HCT116 (cell line): ENCODE measurements at regions not wholly inside any gene's neighbourhood (a gene's known extent, or its start where the extent isn't known, plus 50 kb on each side); places are given as distances from the start of the nearest gene placed in this dataset.

Source experiments
- ATAC-seq: fragments of 200-7000 bp; cut with Tn5 transposase; 2 replicates; pipeline ENCODE4 v1.9.1; 2020; ENCODE audit warnings: mild to moderate bottlenecking, moderate library complexity
- BruUV-seq: library from RNA; stranded (reverse); fragments of 400-500 nt; replicated peaks from 2 replicates; lab custom pipeline; 2021; lab: Mats Ljungman, UMichigan
- CTCF ChIA-PET: fragments of 300-600 bp; sonication (Branson Sonifier 250); formaldehyde crosslinking; loops from one replicate; lab custom pipeline; 2021; ENCODE audit warnings: antibody characterized with exemption; lab: Charles Lee
- POLR2A ChIA-PET: fragments of 300-600, 350-600 bp; sonication (Branson Sonifier 250); formaldehyde crosslinking; loops from one replicate; lab custom pipeline; 2021; ENCODE audit warnings: antibody characterized with exemption; lab: Charles Lee
- RAD21 ChIA-PET, 2 experiments: fragments of 300-600 bp; sonication (Branson Sonifier 250); formaldehyde crosslinking; loops; one replicate each; lab custom pipeline; 2023; ENCODE audit warnings: low total read pairs in 2 of 2; ENCODE audit not compliant: uncharacterized antibody in 2 of 2, unreplicated experiment in 2 of 2, low non-redundant PET in 1 of 2; lab: Charles Lee
- DNase-seq: peaks from one replicate; pipeline ENCODE4 v3.0.0-alpha.2; 2010; ENCODE audit warnings: low read depth, low spot score
- H2AFZ ChIP-seq: fragments of 200-600 bp; shearing (Covaris generic), sonication (generic); 2 replicates; pipeline ENCODE4 v1.6.1; 2017; ENCODE audit warnings: low read depth, mixed run types, mixed read lengths, antibody characterized with exemption, low read length; ENCODE audit not compliant: poor library complexity, severe bottlenecking
- H3K27ac ChIP-seq: 2 replicates; pipeline ENCODE4 v1.5.1; 2012; ENCODE audit warnings: low read depth, low read length
- H3K27me3 ChIP-seq: fragments of 200-600 bp; sonication (generic); 2 replicates; pipeline ENCODE4 v1.6.1; 2016; ENCODE audit warnings: mixed run types, low read length, mixed read lengths; ENCODE audit not compliant: insufficient read depth
- H3K36me3 ChIP-seq, 2 experiments: fragments of 200-500 bp in 1 of 2; fragments of 200-600 bp in 1 of 2; sonication (Bioruptor generic) in 1 of 2; sonication (generic) in 1 of 2; 2 replicates each; pipeline versions ENCODE4 v1.5.1 to v1.6.1; 2014 to 2016; ENCODE audit warnings: low read length in 2 of 2, inconsistent platforms in 1 of 2, mixed read lengths in 1 of 2, mixed run types in 1 of 2; ENCODE audit not compliant: insufficient read depth in 2 of 2, control insufficient read depth in 1 of 2
- H3K4me1 ChIP-seq, 2 experiments: fragments of 200-600 bp in 1 of 2; sonication (generic) in 1 of 2; 2 replicates each; pipeline versions ENCODE4 v1.5.1 to v1.6.1; 2012 to 2017; ENCODE audit warnings: low read length in 2 of 2, inconsistent platforms in 1 of 2, mild to moderate bottlenecking in 1 of 2, mixed read lengths in 1 of 2, mixed run types in 1 of 2, moderate library complexity in 1 of 2; ENCODE audit not compliant: insufficient read depth in 2 of 2, control insufficient read depth in 1 of 2
- H3K4me2 ChIP-seq: fragments of 200-600 bp; sonication (generic); 2 replicates; pipeline ENCODE4 v1.6.1; 2017; ENCODE audit warnings: mixed run types, low read length, mixed read lengths
- H3K4me3 ChIP-seq, 2 experiments: fragments of 200-600 bp in 1 of 2; sonication (generic) in 1 of 2; replicated peaks in 1 of 2; 2 replicates each; pipeline ENCODE4 v1.5.1; 2011 to 2016; ENCODE audit warnings: low read length in 2 of 2, control low read depth in 1 of 2, low read depth in 1 of 2, mild to moderate bottlenecking in 1 of 2, mixed read lengths in 1 of 2, mixed run types in 1 of 2
- H3K79me2 ChIP-seq: fragments of 200-600 bp; sonication (generic); 2 replicates; pipeline ENCODE4 v1.6.1; 2017; ENCODE audit warnings: mild to moderate bottlenecking, mixed run types, low read length, moderate library complexity, mixed read lengths; ENCODE audit not compliant: insufficient read depth
- H3K9ac ChIP-seq: fragments of 200-600 bp; sonication (generic); 2 replicates; pipeline ENCODE4 v1.6.1; 2016; ENCODE audit warnings: low read length, mixed read lengths
- H3K9me2 ChIP-seq: fragments of 200-600 bp; sonication (generic), shearing (Covaris generic); 2 replicates; pipeline ENCODE4 v1.6.1; 2017; ENCODE audit warnings: mixed run types, mild to moderate bottlenecking, moderate library complexity; ENCODE audit not compliant: insufficient read depth
- H3K9me3 ChIP-seq, 2 experiments: fragments of 200-500 bp in 1 of 2; fragments of 200-600 bp in 1 of 2; sonication (Bioruptor generic) in 1 of 2; sonication (generic) in 1 of 2; 2 replicates each; pipeline ENCODE4 v1.6.1; 2014 to 2017; ENCODE audit warnings: low read length in 2 of 2, mixed read lengths in 2 of 2, inconsistent platforms in 1 of 2, low read depth in 1 of 2, mild to moderate bottlenecking in 1 of 2, mixed run types in 1 of 2, moderate library complexity in 1 of 2; ENCODE audit not compliant: control insufficient read depth in 1 of 2, insufficient read depth in 1 of 2
- H4K20me1 ChIP-seq: fragments of 200-600 bp; sonication (generic), shearing (Covaris generic); 2 replicates; pipeline ENCODE4 v1.6.1; 2017; ENCODE audit warnings: mixed run types, mild to moderate bottlenecking, moderate library complexity; ENCODE audit not compliant: insufficient read depth
- CTCF ChIP-seq, 3 experiments: fragments of 200-600 bp in 1 of 3; sonication (generic) in 1 of 3; IDR thresholded peaks in 2 of 3; conservative IDR thresholded peaks in 1 of 3; 2 replicates each; pipeline ENCODE4 v1.5.1; 2012 to 2017; ENCODE audit warnings: low read depth in 2 of 3, low read length in 2 of 3, antibody characterized with exemption in 1 of 3, borderline replicate concordance in 1 of 3, control low read depth in 1 of 3, mild to moderate bottlenecking in 1 of 3, mixed read lengths in 1 of 3, mixed run types in 1 of 3, moderate library complexity in 1 of 3; ENCODE audit not compliant: insufficient read depth in 1 of 3
- EGR1 ChIP-seq: IDR thresholded peaks from 2 replicates; pipeline ENCODE4 v1.6.1; 2012; ENCODE audit warnings: low read depth
- ELF1 ChIP-seq: IDR thresholded peaks from 2 replicates; pipeline ENCODE4 v1.6.1; 2012; ENCODE audit warnings: low read depth, borderline replicate concordance
- FOSL1 ChIP-seq: IDR thresholded peaks from 2 replicates; pipeline ENCODE4 v1.6.1; 2012; ENCODE audit warnings: low read depth
- JUND ChIP-seq: IDR thresholded peaks from 2 replicates; pipeline ENCODE4 v1.6.1; 2012
- POLR2A ChIP-seq: IDR thresholded peaks from 2 replicates; pipeline ENCODE4 v1.7.0; 2011; ENCODE audit warnings: borderline replicate concordance; ENCODE audit not compliant: insufficient read depth, insufficient read length; ENCODE audit errors: extremely low read depth
- POLR2AphosphoS5 ChIP-seq: IDR thresholded peaks from 2 replicates; pipeline ENCODE4 v1.6.1; 2011; ENCODE audit warnings: mild to moderate bottlenecking, low read depth, low read length, moderate library complexity
- RAD21 ChIP-seq: IDR thresholded peaks from 2 replicates; pipeline ENCODE4 v1.6.1; 2012; ENCODE audit warnings: low read depth, mild to moderate bottlenecking
- SP1 ChIP-seq: IDR thresholded peaks from 2 replicates; pipeline ENCODE4 v1.6.1; 2012; ENCODE audit warnings: low read depth
- TCF7L2 ChIP-seq: IDR thresholded peaks from 2 replicates; pipeline ENCODE4 v1.7.0; 2011; ENCODE audit warnings: borderline replicate concordance, inconsistent platforms; ENCODE audit not compliant: insufficient read depth, insufficient read length; ENCODE audit errors: extremely low read depth
- YY1 ChIP-seq: IDR thresholded peaks from 2 replicates; pipeline ENCODE4 v1.6.1; 2011; ENCODE audit warnings: low read length, low read depth, moderate library complexity, mild to moderate bottlenecking; ENCODE audit not compliant: insufficient replicate concordance; ENCODE audit errors: extremely low read depth
- ZBTB33 ChIP-seq: IDR thresholded peaks from 2 replicates; pipeline ENCODE4 v1.6.1; 2011; ENCODE audit warnings: mild to moderate bottlenecking, low read length, moderate library complexity; ENCODE audit not compliant: insufficient replicate concordance; ENCODE audit errors: extremely low read depth
- ZFX ChIP-seq: fragments of 450-650 bp; IDR thresholded peaks from 2 replicates; pipeline ENCODE4 v1.6.1; 2017
- intact Hi-C: fragments of 100-400 bp; cut with micrococcal nuclease; formaldehyde crosslinking; loops from 2 replicates; pipeline ENCODE4 v1.10.0; 2022
- TF ChIP-seq, protein P1 (sequence below): IDR thresholded peaks from 2 replicates; pipeline ENCODE4 v1.6.1; 2012; ENCODE audit warnings: low read depth
- TF ChIP-seq, protein P2 (sequence below): IDR thresholded peaks from 2 replicates; pipeline ENCODE4 v1.6.1; 2012
- TF ChIP-seq, protein P3 (sequence below): IDR thresholded peaks from 2 replicates; pipeline ENCODE4 v1.6.1; 2012

DNA sequence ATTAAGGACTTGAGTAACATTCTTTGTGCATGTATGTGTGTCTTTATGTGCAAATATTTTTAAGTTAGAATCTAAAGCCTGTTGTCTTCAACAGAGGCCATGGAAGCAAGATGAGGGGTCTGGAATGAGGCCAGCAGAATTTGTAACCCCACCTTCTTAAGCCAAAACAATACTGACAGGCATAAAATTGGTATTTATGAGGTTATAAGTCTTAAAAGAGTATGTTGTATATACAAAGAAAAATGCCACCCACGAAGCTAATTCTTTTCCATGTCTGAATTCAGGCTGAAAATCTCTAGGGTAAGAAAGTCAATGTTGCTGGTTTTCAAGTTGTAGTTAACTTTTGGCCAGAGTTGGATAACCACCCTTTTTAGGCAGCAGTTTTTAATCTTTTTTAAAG is 86.2 kb upstream of the TMTC1 start:
- no TSS peak for BruUV-seq

More for the DNA sequence above, 86.2 kb upstream of the TMTC1 start:
- H2AFZ ChIP-seq = no peak overlapping the region
- H3K9me2 ChIP-seq = no peaks in the 10 kb centered on the region
- H3K4me1 ChIP-seq = no peaks in the 10 kb centered on the region
- H4K20me1 ChIP-seq = no peaks in the 10 kb centered on the region
- no peaks in the 10 kb centered on the region for H3K79me2 ChIP-seq
- H3K27me3 ChIP-seq = no peaks in the 10 kb centered on the region
- intact Hi-C loops = no loop called here
- TF ChIP-seq EGR1 (no peak), YY1 (no peak), SP1 (no peak), CTCF (IDR thresholded peaks at IDR 0.05 in 2 of 3, conservative IDR thresholded peaks at IDR 0.05 in 1 of 3; ENCODE audit: borderline replicate concordance in 1 of 3, insufficient read depth in 1 of 3, low read depth in 2 of 3, low read length in 2 of 3) (no peak), FOSL1 (no peak), JUND (no peak), TCF7L2 (no peak), POLR2A (no peak), ZFX (no peak), POLR2AphosphoS5 (no peak), ELF1 (no peak), RAD21 (no peak), ZBTB33 (no peak)
- TF ChIP-seq, protein P1, sequence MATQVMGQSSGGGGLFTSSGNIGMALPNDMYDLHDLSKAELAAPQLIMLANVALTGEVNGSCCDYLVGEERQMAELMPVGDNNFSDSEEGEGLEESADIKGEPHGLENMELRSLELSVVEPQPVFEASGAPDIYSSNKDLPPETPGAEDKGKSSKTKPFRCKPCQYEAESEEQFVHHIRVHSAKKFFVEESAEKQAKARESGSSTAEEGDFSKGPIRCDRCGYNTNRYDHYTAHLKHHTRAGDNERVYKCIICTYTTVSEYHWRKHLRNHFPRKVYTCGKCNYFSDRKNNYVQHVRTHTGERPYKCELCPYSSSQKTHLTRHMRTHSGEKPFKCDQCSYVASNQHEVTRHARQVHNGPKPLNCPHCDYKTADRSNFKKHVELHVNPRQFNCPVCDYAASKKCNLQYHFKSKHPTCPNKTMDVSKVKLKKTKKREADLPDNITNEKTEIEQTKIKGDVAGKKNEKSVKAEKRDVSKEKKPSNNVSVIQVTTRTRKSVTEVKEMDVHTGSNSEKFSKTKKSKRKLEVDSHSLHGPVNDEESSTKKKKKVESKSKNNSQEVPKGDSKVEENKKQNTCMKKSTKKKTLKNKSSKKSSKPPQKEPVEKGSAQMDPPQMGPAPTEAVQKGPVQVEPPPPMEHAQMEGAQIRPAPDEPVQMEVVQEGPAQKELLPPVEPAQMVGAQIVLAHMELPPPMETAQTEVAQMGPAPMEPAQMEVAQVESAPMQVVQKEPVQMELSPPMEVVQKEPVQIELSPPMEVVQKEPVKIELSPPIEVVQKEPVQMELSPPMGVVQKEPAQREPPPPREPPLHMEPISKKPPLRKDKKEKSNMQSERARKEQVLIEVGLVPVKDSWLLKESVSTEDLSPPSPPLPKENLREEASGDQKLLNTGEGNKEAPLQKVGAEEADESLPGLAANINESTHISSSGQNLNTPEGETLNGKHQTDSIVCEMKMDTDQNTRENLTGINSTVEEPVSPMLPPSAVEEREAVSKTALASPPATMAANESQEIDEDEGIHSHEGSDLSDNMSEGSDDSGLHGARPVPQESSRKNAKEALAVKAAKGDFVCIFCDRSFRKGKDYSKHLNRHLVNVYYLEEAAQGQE = no peak
- TF ChIP-seq, protein P2, sequence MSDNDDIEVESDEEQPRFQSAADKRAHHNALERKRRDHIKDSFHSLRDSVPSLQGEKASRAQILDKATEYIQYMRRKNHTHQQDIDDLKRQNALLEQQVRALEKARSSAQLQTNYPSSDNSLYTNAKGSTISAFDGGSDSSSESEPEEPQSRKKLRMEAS = no peak
- TF ChIP-seq, protein P3, sequence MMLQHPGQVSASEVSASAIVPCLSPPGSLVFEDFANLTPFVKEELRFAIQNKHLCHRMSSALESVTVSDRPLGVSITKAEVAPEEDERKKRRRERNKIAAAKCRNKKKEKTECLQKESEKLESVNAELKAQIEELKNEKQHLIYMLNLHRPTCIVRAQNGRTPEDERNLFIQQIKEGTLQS = no peak
- no peak overlapping the region for H3K27ac ChIP-seq
- H3K4me3 ChIP-seq = no peak overlapping the region
- no peak overlapping the region for H3K4me2 ChIP-seq
- H3K9me3 ChIP-seq = no peaks in the 10 kb centered on the region
- ChIA-PET RAD21 (no interaction called here), POLR2A (no interaction called here), CTCF (no interaction called here)
- ATAC-seq (no peak), DNase-seq (no peak)
- no peak overlapping the region for H3K9ac ChIP-seq
- no peaks in the 10 kb centered on the region for H3K36me3 ChIP-seq
